Lower leg skin (tissue), 4 donors: ENCODE measurements at regions not wholly inside any gene's neighbourhood (a gene's known extent, or its start where the extent isn't known, plus 50 kb on each side); places are given as distances from the start of the nearest gene placed in this dataset.

ENCODE experiments used
- DNase-seq, 2 donors: peaks; one replicate each; pipeline ENCODE4 v3.0.0-alpha.2; 2019; ENCODE audit warnings: low spot score in 2 of 2
- H3K4me3 ChIP-seq: fragments of 200-600 bp; sonication (generic); 2 replicates; pipeline ENCODE4 v1.5.1; 2017; ENCODE audit warnings: mild to moderate bottlenecking, low read depth; ENCODE audit not compliant: poor library complexity, severe bottlenecking
- CTCF ChIP-seq, 3 donors: fragments of 450-650 bp; IDR thresholded peaks; one replicate each; pipeline ENCODE4 v1.5.1; 2016; ENCODE audit warnings: antibody characterized with exemption in 3 of 3, mild to moderate bottlenecking in 3 of 3, moderate library complexity in 2 of 3
- POLR2A ChIP-seq, 2 donors: fragments of 450-650 bp; IDR thresholded peaks; one replicate each; pipeline ENCODE4 v1.6.1; 2016 to 2017; ENCODE audit warnings: antibody characterized with exemption in 2 of 2, mild to moderate bottlenecking in 1 of 2, moderate library complexity in 1 of 2
- WGBS, 2 donors: methylation state at CpG; one replicate each; pipeline ENCODE4 v1.1.5; 2018; 5-methylcytosine and 5-hydroxymethylcytosine counted together
- intact Hi-C: fragments of 100-400 bp; cut with DNase I; formaldehyde crosslinking; loops from one replicate; pipeline ENCODE4 v1.15.0; 2023; ENCODE audit warnings: low total_unique reads

- intact Hi-C loops: no loop called here
- TF ChIP-seq CTCF (IDR thresholded peaks at IDR 0.05): no peak
- no peak for TF ChIP-seq POLR2A (IDR thresholded peaks at IDR 0.05)
- H3K4me3 ChIP-seq: no peak overlapping the region
- no peak for DNase-seq
Measured at GRCh38 chr12:87169010-87169409, 860.2 kb downstream of the C12orf50 start.

- WGBS, 2 donors: 87 to 94% methylated on average over 3 of the region's 3 CpGs
- no peak for TF ChIP-seq CTCF (IDR thresholded peaks at IDR 0.05)
- no peak for TF ChIP-seq POLR2A (IDR thresholded peaks at IDR 0.05)
- no peak overlapping the region for H3K4me3 ChIP-seq
- intact Hi-C loops: no loop called here
- no peak for DNase-seq
Measured at GRCh38 chr12:87165733-87166375, 863.3 kb downstream of the C12orf50 start.

GRCh38 chr12:87163122-87163521, 866.1 kb downstream of the C12orf50 start:
- no peak for DNase-seq
- TF ChIP-seq CTCF (IDR thresholded peaks at IDR 0.05) (no peak), POLR2A (IDR thresholded peaks at IDR 0.05) (no peak)
- intact Hi-C loops: no loop called here
- WGBS, 2 donors: 57 to 65% methylated on average over 1 of the region's 1 CpG
- H3K4me3 ChIP-seq: no peak overlapping the region

- TF ChIP-seq CTCF (IDR thresholded peaks at IDR 0.05): no peak
- TF ChIP-seq POLR2A (IDR thresholded peaks at IDR 0.05): no peak
- no peak for DNase-seq
- WGBS, 2 donors: 86 to 91% methylated on average over 1 of the region's 1 CpG
- H3K4me3 ChIP-seq: no peak overlapping the region
- intact Hi-C loops: no loop called here
Measured at GRCh38 chr12:87160848-87161601, 868.2 kb downstream of the C12orf50 start.

GRCh38 chr12:87157791-87158190, 871.4 kb downstream of the C12orf50 start:
- TF ChIP-seq POLR2A (IDR thresholded peaks at IDR 0.05) (no peak), CTCF (IDR thresholded peaks at IDR 0.05) (no peak)
- intact Hi-C loops: no loop called here
- H3K4me3 ChIP-seq: no peak overlapping the region
- WGBS, 2 donors: 65 to 66% methylated on average over 6 of the region's 6 CpGs
- DNase-seq: no peak
